Nephron progenitor cell (in vitro differentiated cells): ENCODE measurements at regions not wholly inside any gene's neighbourhood (a gene's known extent, or its start where the extent isn't known, plus 50 kb on each side); places are given as distances from the start of the nearest gene placed in this dataset.
"Not testable (repeated sequence)": the region's sequence is repeated elsewhere in the genome, so short reads cannot be mapped to it uniquely, and the experiment has no call there.

Experiments used
- DNase-seq: peaks from one replicate; pipeline ENCODE4 v3.0.0; 2021
- H3K27ac Mint-ChIP-seq: 2 replicates; pipeline ENCODE4 v1.8.0; 2021; ENCODE audit warnings: mild to moderate bottlenecking, moderate library complexity, mixed read lengths
- H3K27me3 Mint-ChIP-seq: 2 replicates; pipeline ENCODE4 v1.8.0; 2021; ENCODE audit warnings: mild to moderate bottlenecking, low read depth, mixed read lengths; ENCODE audit not compliant: poor library complexity
- H3K36me3 Mint-ChIP-seq: 2 replicates; pipeline ENCODE4 v1.8.0; 2021; ENCODE audit warnings: low read depth, mixed read lengths
- H3K4me1 Mint-ChIP-seq: 2 replicates; pipeline ENCODE4 v1.8.0; 2021; ENCODE audit warnings: mixed read lengths
- H3K4me3 Mint-ChIP-seq: 2 replicates; pipeline ENCODE4 v1.8.0; 2021; ENCODE audit warnings: mild to moderate bottlenecking, moderate library complexity, mixed read lengths
- H3K9me3 Mint-ChIP-seq: 2 replicates; pipeline ENCODE4 v1.8.0; 2021; ENCODE audit warnings: mild to moderate bottlenecking, moderate library complexity, mixed read lengths
- CTCF ChIP-seq: fragments of 200-600 bp; sonication (generic); IDR thresholded peaks from 2 replicates; pipeline ENCODE4 v1.5.0; 2021; ENCODE audit warnings: antibody characterized with exemption

GRCh38 chr18:57943723-57944122 lies 100.3 kb upstream of the NEDD4L start:
- Mint-ChIP-seq H3K4me1 (peaks cover 19% of the 10 kb centered on the region), H3K27me3 (peaks cover 6% of the 10 kb centered on the region), H3K27ac (no peak overlapping the region), H3K4me3 (no peak overlapping the region), H3K36me3 (no peaks in the 10 kb centered on the region), H3K9me3 (no peaks in the 10 kb centered on the region)
- no peak for TF ChIP-seq CTCF
- DNase-seq, result no peak

DNA sequence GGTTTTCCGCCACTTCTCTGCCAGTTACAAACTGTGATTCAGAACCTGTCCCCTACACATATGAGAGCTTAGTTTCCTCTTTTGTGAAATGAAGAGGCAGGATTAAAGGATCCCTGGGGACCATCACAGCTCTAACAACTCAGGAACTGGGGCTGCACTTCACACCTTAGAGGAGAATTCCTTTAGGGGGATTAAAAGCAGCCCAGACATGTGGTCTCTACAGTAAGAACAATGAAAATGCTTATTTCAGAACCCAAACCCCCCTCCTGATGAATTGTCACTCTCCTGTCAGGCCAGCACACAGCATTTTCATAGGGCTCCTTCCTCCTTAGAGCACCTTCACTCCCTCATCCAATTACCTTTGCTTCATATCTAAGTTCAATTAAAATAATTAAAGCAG lies 101.5 kb upstream of the NEDD4L start:
- Mint-ChIP-seq H3K4me3 (no peak overlapping the region), H3K27ac (no peak overlapping the region), H3K4me1 (peaks cover 19% of the 10 kb centered on the region), H3K36me3 (no peaks in the 10 kb centered on the region), H3K9me3 (no peaks in the 10 kb centered on the region), H3K27me3 (peaks cover 16% of the 10 kb centered on the region)
- TF ChIP-seq CTCF, result no peak
- no peak for DNase-seq

GRCh38 chr18:57941841-57942489 lies 102.1 kb upstream of the NEDD4L start:
- Mint-ChIP-seq H3K9me3 (no peaks in the 10 kb centered on the region), H3K27me3 (peaks cover 19% of the 10 kb centered on the region), H3K4me3 (no peak overlapping the region), H3K27ac (no peak overlapping the region), H3K4me1 (peaks cover 19% of the 10 kb centered on the region), H3K36me3 (no peaks in the 10 kb centered on the region)
- TF ChIP-seq CTCF, result no peak
- DNase-seq, result no peak

DNA sequence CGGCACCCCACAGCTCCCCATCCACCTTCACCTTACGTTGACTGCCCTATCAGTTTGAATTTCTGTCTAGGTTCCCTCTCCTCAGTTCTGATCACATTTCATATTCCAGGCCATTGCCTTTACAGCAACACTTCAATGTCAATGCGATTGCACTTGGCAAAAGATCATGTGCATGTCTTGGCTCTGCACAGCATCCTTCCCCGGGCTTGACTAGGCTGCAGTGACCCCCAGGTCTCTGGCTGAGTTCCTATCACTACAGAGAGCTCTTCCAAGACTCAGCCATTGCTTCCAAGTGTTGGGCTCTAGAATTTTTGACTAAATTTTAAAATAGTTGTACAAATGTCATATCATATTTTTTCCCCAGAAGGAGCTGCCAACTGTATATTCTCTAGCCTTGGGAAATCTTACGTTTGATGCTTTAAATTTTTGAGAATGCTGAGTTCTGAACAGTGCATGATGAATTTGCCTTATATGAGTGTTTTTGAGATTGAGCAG lies 103.8 kb upstream of the NEDD4L start:
- no peak for TF ChIP-seq CTCF
- Mint-ChIP-seq H3K36me3 (no peaks in the 10 kb centered on the region), H3K9me3 (no peaks in the 10 kb centered on the region), H3K4me1 (peaks cover 19% of the 10 kb centered on the region), H3K4me3 (no peak overlapping the region), H3K27me3 (peaks cover 15% of the 10 kb centered on the region), H3K27ac (no peak overlapping the region)
- no peak for DNase-seq

GRCh38 chr18:57934375-57934774 lies 109.7 kb upstream of the NEDD4L start:
- not testable (repeated sequence) for H3K27ac Mint-ChIP-seq, H3K36me3 Mint-ChIP-seq, H3K4me1 Mint-ChIP-seq, DNase-seq, H3K9me3 Mint-ChIP-seq, H3K4me3 Mint-ChIP-seq
- H3K27me3 Mint-ChIP-seq, result peaks cover 17% of the 10 kb centered on the region

DNA sequence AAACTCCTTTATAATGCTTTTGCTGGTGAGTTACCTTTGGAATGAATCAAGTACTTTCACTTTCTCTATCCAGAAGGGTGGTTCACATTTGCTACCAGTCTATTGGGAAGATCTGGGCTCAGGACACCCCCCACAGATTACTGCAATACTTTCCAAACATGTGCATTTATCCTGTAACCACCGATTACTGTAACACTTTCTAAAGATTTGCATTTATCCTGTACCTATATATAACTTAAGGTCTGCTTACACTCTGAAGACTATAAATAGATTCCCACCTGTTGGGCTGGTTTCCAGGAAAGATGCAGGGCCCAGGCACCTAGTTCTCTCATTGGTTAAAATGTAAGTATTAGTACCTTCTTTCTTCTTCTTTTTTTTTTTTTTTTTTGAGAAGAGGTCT lies 113.0 kb upstream of the NEDD4L start:
- DNase-seq, result no peak
- peaks cover 2% of the 10 kb centered on the region for H3K27me3 Mint-ChIP-seq
- peaks cover 4% of the 10 kb centered on the region for H3K9me3 Mint-ChIP-seq
- H3K4me3 Mint-ChIP-seq, result no peak overlapping the region
- no peaks in the 10 kb centered on the region for H3K36me3 Mint-ChIP-seq
- H3K27ac Mint-ChIP-seq, result no peak overlapping the region
- no peak for TF ChIP-seq CTCF
- no peaks in the 10 kb centered on the region for H3K4me1 Mint-ChIP-seq
